Peyer's patch (tissue), 4 donors: ENCODE measurements at regions not wholly inside any gene's neighbourhood (a gene's known extent, or its start where the extent isn't known, plus 50 kb on each side); places are given as distances from the start of the nearest gene placed in this dataset.

Source experiments
- POLR2A ChIP-seq, 2 donors: fragments of 450-650 bp; IDR thresholded peaks; one replicate each; pipeline ENCODE4 v1.5.1; 2017; ENCODE audit warnings: antibody characterized with exemption in 2 of 2, mild to moderate bottlenecking in 2 of 2, moderate library complexity in 2 of 2
- TF ChIP-seq, protein P1 (sequence below), 6 experiments: fragments of 450-650 bp in 4 of 6; fragments of 200-600 bp in 2 of 6; sonication (generic) in 1 of 6; IDR thresholded peaks; one replicate each; pipeline ENCODE4 v1.5.1; 2017 to 2019; ENCODE audit warnings: antibody characterized with exemption in 6 of 6, mild to moderate bottlenecking in 3 of 6, moderate library complexity in 1 of 6

- TF ChIP-seq, protein P1, sequence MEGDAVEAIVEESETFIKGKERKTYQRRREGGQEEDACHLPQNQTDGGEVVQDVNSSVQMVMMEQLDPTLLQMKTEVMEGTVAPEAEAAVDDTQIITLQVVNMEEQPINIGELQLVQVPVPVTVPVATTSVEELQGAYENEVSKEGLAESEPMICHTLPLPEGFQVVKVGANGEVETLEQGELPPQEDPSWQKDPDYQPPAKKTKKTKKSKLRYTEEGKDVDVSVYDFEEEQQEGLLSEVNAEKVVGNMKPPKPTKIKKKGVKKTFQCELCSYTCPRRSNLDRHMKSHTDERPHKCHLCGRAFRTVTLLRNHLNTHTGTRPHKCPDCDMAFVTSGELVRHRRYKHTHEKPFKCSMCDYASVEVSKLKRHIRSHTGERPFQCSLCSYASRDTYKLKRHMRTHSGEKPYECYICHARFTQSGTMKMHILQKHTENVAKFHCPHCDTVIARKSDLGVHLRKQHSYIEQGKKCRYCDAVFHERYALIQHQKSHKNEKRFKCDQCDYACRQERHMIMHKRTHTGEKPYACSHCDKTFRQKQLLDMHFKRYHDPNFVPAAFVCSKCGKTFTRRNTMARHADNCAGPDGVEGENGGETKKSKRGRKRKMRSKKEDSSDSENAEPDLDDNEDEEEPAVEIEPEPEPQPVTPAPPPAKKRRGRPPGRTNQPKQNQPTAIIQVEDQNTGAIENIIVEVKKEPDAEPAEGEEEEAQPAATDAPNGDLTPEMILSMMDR (IDR thresholded peaks at IDR 0.05): no peak
- no peak for TF ChIP-seq POLR2A (IDR thresholded peaks at IDR 0.05)
Measured at GRCh38 chr3:159150180-159150579, 348.3 kb downstream of the MFSD1 start.
